ENCODE measurements at regions not wholly inside any gene's neighbourhood (a gene's known extent, or its start where the extent isn't known, plus 50 kb on each side); places are given as distances from the start of the nearest gene placed in this dataset.

- Histone ChIP-seq H3K27me3 (ENCODE audit: insufficient read depth, low read length) (no peaks in the 10 kb centered on the region), H3K36me3 (ENCODE audit: insufficient read depth, low read length) (no peaks in the 10 kb centered on the region), H3K9me3 (ENCODE audit: low read length) (no peaks in the 10 kb centered on the region), H3K79me2 (ENCODE audit: insufficient read depth, low read length) (no peaks in the 10 kb centered on the region), H3K4me2 (ENCODE audit: low read length) (no peak overlapping the region), H3K4me3 (ENCODE audit: low read depth, low read length, poor library complexity, severe bottlenecking) (no peak overlapping the region), H3K9ac (ENCODE audit: low read length) (no peak overlapping the region), H3K4me1 (ENCODE audit: insufficient read depth, low read length, severe bottlenecking) (no peaks in the 10 kb centered on the region), H3F3A (ENCODE audit: insufficient read depth, low read length) (no peaks in the 10 kb centered on the region), H2AFZ (ENCODE audit: low read length) (no peak overlapping the region), H4K20me1 (ENCODE audit: insufficient read depth, low read length) (no peaks in the 10 kb centered on the region), H3K9me2 (ENCODE audit: low read depth, low read length) (no peaks in the 10 kb centered on the region), H3K27ac (ENCODE audit: low read depth, low read length, poor library complexity, severe bottlenecking) (no peak overlapping the region)
- TF ChIP-seq, protein P1, sequence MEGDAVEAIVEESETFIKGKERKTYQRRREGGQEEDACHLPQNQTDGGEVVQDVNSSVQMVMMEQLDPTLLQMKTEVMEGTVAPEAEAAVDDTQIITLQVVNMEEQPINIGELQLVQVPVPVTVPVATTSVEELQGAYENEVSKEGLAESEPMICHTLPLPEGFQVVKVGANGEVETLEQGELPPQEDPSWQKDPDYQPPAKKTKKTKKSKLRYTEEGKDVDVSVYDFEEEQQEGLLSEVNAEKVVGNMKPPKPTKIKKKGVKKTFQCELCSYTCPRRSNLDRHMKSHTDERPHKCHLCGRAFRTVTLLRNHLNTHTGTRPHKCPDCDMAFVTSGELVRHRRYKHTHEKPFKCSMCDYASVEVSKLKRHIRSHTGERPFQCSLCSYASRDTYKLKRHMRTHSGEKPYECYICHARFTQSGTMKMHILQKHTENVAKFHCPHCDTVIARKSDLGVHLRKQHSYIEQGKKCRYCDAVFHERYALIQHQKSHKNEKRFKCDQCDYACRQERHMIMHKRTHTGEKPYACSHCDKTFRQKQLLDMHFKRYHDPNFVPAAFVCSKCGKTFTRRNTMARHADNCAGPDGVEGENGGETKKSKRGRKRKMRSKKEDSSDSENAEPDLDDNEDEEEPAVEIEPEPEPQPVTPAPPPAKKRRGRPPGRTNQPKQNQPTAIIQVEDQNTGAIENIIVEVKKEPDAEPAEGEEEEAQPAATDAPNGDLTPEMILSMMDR (IDR thresholded peaks at IDR 0.05; ENCODE audit: low read length) = no peak
- no peak for TF ChIP-seq EZH2 (IDR thresholded peaks at IDR 0.05; ENCODE audit: borderline replicate concordance, low read length)
Measured at GRCh38 chr5:168027007-168027406, 264.4 kb upstream of the WWC1 start.

- TF ChIP-seq EZH2 (IDR thresholded peaks at IDR 0.05; ENCODE audit: borderline replicate concordance, low read length) = no peak
- TF ChIP-seq, protein P1 (IDR thresholded peaks at IDR 0.05; ENCODE audit: low read length) = no peak
- no peak overlapping the region for H3K9ac ChIP-seq (ENCODE audit: low read length)
- no peak overlapping the region for H3K27ac ChIP-seq (ENCODE audit: low read depth, low read length, poor library complexity, severe bottlenecking)
- no peak overlapping the region for H3K4me2 ChIP-seq (ENCODE audit: low read length)
- H3F3A ChIP-seq (ENCODE audit: insufficient read depth, low read length) = no peaks in the 10 kb centered on the region
- no peaks in the 10 kb centered on the region for H3K9me2 ChIP-seq (ENCODE audit: low read depth, low read length)
- H3K4me3 ChIP-seq (ENCODE audit: low read depth, low read length, poor library complexity, severe bottlenecking) = no peak overlapping the region
- no peaks in the 10 kb centered on the region for H4K20me1 ChIP-seq (ENCODE audit: insufficient read depth, low read length)
- H3K27me3 ChIP-seq (ENCODE audit: insufficient read depth, low read length) = no peaks in the 10 kb centered on the region
- no peaks in the 10 kb centered on the region for H3K79me2 ChIP-seq (ENCODE audit: insufficient read depth, low read length)
- H3K36me3 ChIP-seq (ENCODE audit: insufficient read depth, low read length) = no peaks in the 10 kb centered on the region
- H3K4me1 ChIP-seq (ENCODE audit: insufficient read depth, low read length, severe bottlenecking) = no peaks in the 10 kb centered on the region
- H2AFZ ChIP-seq (ENCODE audit: low read length) = no peak overlapping the region
- H3K9me3 ChIP-seq (ENCODE audit: low read length) = no peaks in the 10 kb centered on the region
Measured at GRCh38 chr5:168030912-168031311, 260.5 kb upstream of the WWC1 start.

DNA sequence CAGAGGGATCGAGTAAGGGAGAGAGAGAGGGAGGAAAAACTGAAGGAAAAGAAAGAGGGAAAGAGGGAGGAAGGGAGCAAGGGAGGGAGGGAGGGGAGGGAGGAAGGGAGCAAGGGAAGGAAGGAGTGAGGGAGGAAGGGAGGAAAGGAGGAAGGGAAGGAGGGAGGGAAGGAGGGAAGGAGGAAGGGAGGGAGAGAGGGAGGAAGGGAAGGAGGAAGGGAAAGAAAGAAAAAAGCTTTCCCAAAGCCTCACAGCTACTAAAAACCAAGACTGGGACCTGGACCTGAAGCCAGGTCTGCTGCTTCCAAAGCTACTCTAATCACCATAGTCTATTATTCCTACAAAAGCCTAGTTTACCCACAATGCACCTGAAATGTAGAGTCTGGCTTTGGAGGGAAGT is 259.8 kb upstream of the WWC1 start:
- Histone ChIP-seq H3K27ac (ENCODE audit: low read depth, low read length, poor library complexity, severe bottlenecking) (no peak overlapping the region), H3F3A (ENCODE audit: insufficient read depth, low read length) (no peaks in the 10 kb centered on the region), H3K9ac (ENCODE audit: low read length) (no peak overlapping the region), H3K4me3 (ENCODE audit: low read depth, low read length, poor library complexity, severe bottlenecking) (no peak overlapping the region), H3K27me3 (ENCODE audit: insufficient read depth, low read length) (no peaks in the 10 kb centered on the region), H3K4me2 (ENCODE audit: low read length) (no peak overlapping the region), H3K79me2 (ENCODE audit: insufficient read depth, low read length) (no peaks in the 10 kb centered on the region), H2AFZ (ENCODE audit: low read length) (no peak overlapping the region), H3K4me1 (ENCODE audit: insufficient read depth, low read length, severe bottlenecking) (no peaks in the 10 kb centered on the region), H3K9me3 (ENCODE audit: low read length) (no peaks in the 10 kb centered on the region), H3K36me3 (ENCODE audit: insufficient read depth, low read length) (no peaks in the 10 kb centered on the region), H3K9me2 (ENCODE audit: low read depth, low read length) (no peaks in the 10 kb centered on the region), H4K20me1 (ENCODE audit: insufficient read depth, low read length) (no peaks in the 10 kb centered on the region)
- TF ChIP-seq, protein P1 (IDR thresholded peaks at IDR 0.05; ENCODE audit: low read length) = no peak
- no peak for TF ChIP-seq EZH2 (IDR thresholded peaks at IDR 0.05; ENCODE audit: borderline replicate concordance, low read length)
